Endothelial cell of umbilical vein (primary cell): ENCODE measurements at regions not wholly inside any gene's neighbourhood (a gene's known extent, or its start where the extent isn't known, plus 50 kb on each side); places are given as distances from the start of the nearest gene placed in this dataset.

Experiments
- BruUV-seq: library from RNA; stranded (reverse); fragments of 400-500 nt; replicated peaks from 2 replicates; lab custom pipeline; 2021; lab: Mats Ljungman, UMichigan
- CTCF ChIA-PET: fragments of 300-600, 350-600 bp; sonication (Branson Sonifier 250); formaldehyde crosslinking; loops from one replicate; lab custom pipeline; 2021; ENCODE audit warnings: antibody characterized with exemption, inconsistent platforms; lab: Charles Lee
- POLR2A ChIA-PET: fragments of 300-600, 350-600 bp; sonication (Branson Sonifier 250); formaldehyde crosslinking; loops from one replicate; lab custom pipeline; 2021; ENCODE audit warnings: antibody characterized with exemption, inconsistent platforms; lab: Charles Lee
- DNase-seq: peaks from one replicate; pipeline ENCODE4 v3.0.0-alpha.2; 2011; ENCODE audit warnings: low read depth, low spot score
- FAIRE-seq: peaks from 2 replicates; lab custom pipeline; 2011; peaks lifted over from hg19 to GRCh38; lab: Jason Lieb, UNC
- H2AFZ ChIP-seq: 2 replicates; pipeline ENCODE4 v1.6.0; 2012; ENCODE audit warnings: low read depth, low read length, control low read depth, inconsistent platforms
- H3K27ac ChIP-seq: 2 replicates; pipeline ENCODE4 v1.5.1; 2011; ENCODE audit warnings: low read depth, mild to moderate bottlenecking, control low read depth, low read length, moderate library complexity; ENCODE audit not compliant: insufficient read depth
- H3K27me3 ChIP-seq, 2 experiments: 2 replicates each; pipeline versions ENCODE4 v1.6.0 to v1.6.1; 2011; ENCODE audit warnings: low read length in 2 of 2, mixed read lengths in 1 of 2; ENCODE audit not compliant: control insufficient read depth in 2 of 2, insufficient read depth in 2 of 2
- H3K36me3 ChIP-seq, 2 experiments: 2 replicates in 1 of 2; 3 replicates in 1 of 2; pipeline ENCODE4 v1.5.1; 2011; ENCODE audit warnings: low read length in 2 of 2, mild to moderate bottlenecking in 1 of 2, moderate library complexity in 1 of 2; ENCODE audit not compliant: control insufficient read depth in 2 of 2, insufficient read depth in 2 of 2; ENCODE audit errors: extremely low read depth in 1 of 2
- H3K4me1 ChIP-seq: 3 replicates; pipeline ENCODE4 v1.5.1; 2011; ENCODE audit warnings: mild to moderate bottlenecking, low read length; ENCODE audit not compliant: control insufficient read depth, insufficient read depth; ENCODE audit errors: extremely low read depth
- H3K4me2 ChIP-seq: 2 replicates; pipeline ENCODE4 v1.6.1; 2011; ENCODE audit warnings: low read length, control low read depth, mixed read lengths; ENCODE audit not compliant: insufficient read depth
- H3K4me3 ChIP-seq, 3 experiments: fragments of 200-600 bp in 1 of 3; sonication (generic), shearing (Covaris generic) in 1 of 3; replicated peaks in 1 of 3; 2 replicates each; pipeline ENCODE4 v1.5.1; 2011 to 2016; ENCODE audit warnings: control low read depth in 3 of 3, low read length in 3 of 3, mild to moderate bottlenecking in 2 of 3, inconsistent platforms in 1 of 3, low read depth in 1 of 3, moderate library complexity in 1 of 3; ENCODE audit not compliant: insufficient read depth in 1 of 3
- H3K79me2 ChIP-seq: 2 replicates; pipeline ENCODE4 v1.6.0; 2012; ENCODE audit warnings: low read length, inconsistent platforms; ENCODE audit not compliant: control insufficient read depth, insufficient read depth
- H3K9ac ChIP-seq: replicated peaks from 2 replicates; pipeline ENCODE3; 2011; ENCODE audit warnings: low read length, control low read depth; ENCODE audit not compliant: insufficient read depth; ENCODE audit errors: extremely low read depth
- H3K9me1 ChIP-seq: replicated peaks from 3 replicates; pipeline ENCODE4 v1.6.0; 2011; ENCODE audit warnings: mild to moderate bottlenecking, low read length; ENCODE audit not compliant: control insufficient read depth, insufficient read depth; ENCODE audit errors: extremely low read depth
- H3K9me3 ChIP-seq: replicated peaks from 2 replicates; pipeline ENCODE4 v1.5.1; 2012; ENCODE audit warnings: low read length, inconsistent platforms; ENCODE audit not compliant: control insufficient read depth, insufficient read depth
- H4K20me1 ChIP-seq: replicated peaks from 2 replicates; pipeline ENCODE3; 2011; ENCODE audit warnings: mild to moderate bottlenecking, low read length; ENCODE audit not compliant: control insufficient read depth, insufficient read depth; ENCODE audit errors: extremely low read depth
- EZH2 ChIP-seq: IDR thresholded peaks from 2 replicates; pipeline ENCODE4 v1.6.1; 2012; ENCODE audit warnings: borderline replicate concordance, low read depth, mild to moderate bottlenecking, moderate library complexity, low read length, inconsistent platforms; ENCODE audit not compliant: severe bottlenecking
- FOS ChIP-seq: IDR thresholded peaks from 2 replicates; pipeline ENCODE4 v1.6.1; 2011; ENCODE audit warnings: mild to moderate bottlenecking, low read length, moderate library complexity, borderline replicate concordance; ENCODE audit not compliant: insufficient read depth
- GATA2 ChIP-seq: IDR thresholded peaks from 2 replicates; pipeline ENCODE4 v1.7.0; 2011; ENCODE audit warnings: low read depth, mild to moderate bottlenecking, moderate library complexity, mixed read lengths, low read length; ENCODE audit not compliant: insufficient read length, insufficient read depth
- JUN ChIP-seq: IDR thresholded peaks from 2 replicates; pipeline ENCODE4 v1.6.1; 2011; ENCODE audit warnings: borderline replicate concordance, low read depth; ENCODE audit not compliant: insufficient read length, insufficient read depth
- MYC ChIP-seq: IDR thresholded peaks from one replicate; pipeline ENCODE4 v1.6.1; 2011; ENCODE audit warnings: mild to moderate bottlenecking, low read depth, low read length
- POLR2A ChIP-seq: IDR thresholded peaks from 2 replicates; pipeline ENCODE4 v1.6.1; 2012; ENCODE audit warnings: low read depth, mild to moderate bottlenecking, control low read depth, low read length
- POLR2AphosphoS5 ChIP-seq: IDR thresholded peaks from 2 replicates; pipeline ENCODE4 v1.6.1; 2012; ENCODE audit warnings: low read depth, mild to moderate bottlenecking, control low read depth, low read length, moderate library complexity; ENCODE audit not compliant: insufficient read depth
- dilution Hi-C: fragments of 300-500 bp; cut with MboI; formaldehyde crosslinking; loops from one replicate; pipeline ENCODE4 v1.15.0; 2019; ENCODE audit warnings: low sequenced_read_pairs; ENCODE audit not compliant: extremely low pct_ligation_motif_present
- intact Hi-C: fragments of 100-400 bp; cut with micrococcal nuclease; formaldehyde crosslinking; loops from one replicate; pipeline ENCODE4 v1.10.0; 2022
- TF ChIP-seq, protein P1 (sequence below): IDR thresholded peaks from 2 replicates; pipeline ENCODE4 v1.6.1; 2011; ENCODE audit not compliant: insufficient read depth, insufficient read length
- TF ChIP-seq, protein P2 (sequence below), 2 donors: IDR thresholded peaks; 1 replicate in 1 of 2; 2 replicates in 1 of 2; pipeline ENCODE4 v1.5.1; 2011; ENCODE audit warnings: low read length in 2 of 2, mild to moderate bottlenecking in 2 of 2, moderate library complexity in 2 of 2, control low read depth in 1 of 2, inconsistent platforms in 1 of 2, low read depth in 1 of 2; ENCODE audit not compliant: insufficient read depth in 1 of 2; ENCODE audit errors: extremely low read depth in 1 of 2

- Histone ChIP-seq H3K27ac (no peak overlapping the region), H3K9me1 (peaks cover 3% of the 10 kb centered on the region), H3K9ac (no peak overlapping the region), H2AFZ (no peak overlapping the region), H3K4me3 (no peak overlapping the region), H4K20me1 (no peaks in the 10 kb centered on the region), H3K4me2 (peak overlapping the region; percentile 63), H3K36me3 (no peaks in the 10 kb centered on the region), H3K9me3 (no peaks in the 10 kb centered on the region), H3K4me1 (peaks cover 16% of the 10 kb centered on the region), H3K27me3 (no peaks in the 10 kb centered on the region), H3K79me2 (no peaks in the 10 kb centered on the region)
- dilution Hi-C loops (no loop called here), intact Hi-C loops (no loop called here)
- CTCF ChIA-PET: interaction anchor here (1.9 kb wide), 1 partner anchor 12 kb away, joined by 5 read pairs; no protein-coding TSS in a partner anchor
- POLR2A ChIA-PET: no interaction called here
- DNase-seq (no peak), FAIRE-seq (no peak)
- TF ChIP-seq MYC (no peak), POLR2A (no peak), FOS (no peak), EZH2 (no peak), POLR2AphosphoS5 (no peak), JUN (no peak), GATA2 (no peak)
- TF ChIP-seq, protein P1, sequence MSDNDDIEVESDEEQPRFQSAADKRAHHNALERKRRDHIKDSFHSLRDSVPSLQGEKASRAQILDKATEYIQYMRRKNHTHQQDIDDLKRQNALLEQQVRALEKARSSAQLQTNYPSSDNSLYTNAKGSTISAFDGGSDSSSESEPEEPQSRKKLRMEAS: no peak
- TF ChIP-seq, protein P2, sequence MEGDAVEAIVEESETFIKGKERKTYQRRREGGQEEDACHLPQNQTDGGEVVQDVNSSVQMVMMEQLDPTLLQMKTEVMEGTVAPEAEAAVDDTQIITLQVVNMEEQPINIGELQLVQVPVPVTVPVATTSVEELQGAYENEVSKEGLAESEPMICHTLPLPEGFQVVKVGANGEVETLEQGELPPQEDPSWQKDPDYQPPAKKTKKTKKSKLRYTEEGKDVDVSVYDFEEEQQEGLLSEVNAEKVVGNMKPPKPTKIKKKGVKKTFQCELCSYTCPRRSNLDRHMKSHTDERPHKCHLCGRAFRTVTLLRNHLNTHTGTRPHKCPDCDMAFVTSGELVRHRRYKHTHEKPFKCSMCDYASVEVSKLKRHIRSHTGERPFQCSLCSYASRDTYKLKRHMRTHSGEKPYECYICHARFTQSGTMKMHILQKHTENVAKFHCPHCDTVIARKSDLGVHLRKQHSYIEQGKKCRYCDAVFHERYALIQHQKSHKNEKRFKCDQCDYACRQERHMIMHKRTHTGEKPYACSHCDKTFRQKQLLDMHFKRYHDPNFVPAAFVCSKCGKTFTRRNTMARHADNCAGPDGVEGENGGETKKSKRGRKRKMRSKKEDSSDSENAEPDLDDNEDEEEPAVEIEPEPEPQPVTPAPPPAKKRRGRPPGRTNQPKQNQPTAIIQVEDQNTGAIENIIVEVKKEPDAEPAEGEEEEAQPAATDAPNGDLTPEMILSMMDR (IDR thresholded peaks at IDR 0.05; ENCODE audit: extremely low read depth in 1 of 2, insufficient read depth in 1 of 2, low read depth in 1 of 2, low read length in 2 of 2): no peak
- BruUV-seq: no TSS peak
Observed at GRCh38 chr10:78287618-78288017, 254.0 kb downstream of the RPS24 start.
